H9 (cell line): ENCODE measurements at regions not wholly inside any gene's neighbourhood (a gene's known extent, or its start where the extent isn't known, plus 50 kb on each side); places are given as distances from the start of the nearest gene placed in this dataset.

Source experiments
- DNase-seq: peaks from one replicate; pipeline ENCODE4 v3.0.0-alpha.2; 2017
- H2AFZ ChIP-seq: one replicate; pipeline ENCODE4 v1.6.1; 2013; ENCODE audit warnings: mild to moderate bottlenecking, low read length, control low read depth, moderate library complexity
- H2AK5ac ChIP-seq: 2 replicates; pipeline ENCODE4 v1.6.1; 2013; ENCODE audit warnings: low read length, control low read depth, mixed read lengths; ENCODE audit not compliant: insufficient read length
- H2BK120ac ChIP-seq: one replicate; pipeline ENCODE4 v1.6.1; 2013; ENCODE audit warnings: low read depth, mild to moderate bottlenecking, low read length, control low read depth, inconsistent platforms; ENCODE audit not compliant: poor library complexity, severe bottlenecking
- H2BK12ac ChIP-seq: 2 replicates; pipeline ENCODE4 v1.6.1; 2013; ENCODE audit warnings: low read length, control low read depth, mixed read lengths, low read depth; ENCODE audit not compliant: insufficient read length
- H2BK15ac ChIP-seq: 2 replicates; pipeline ENCODE4 v1.6.1; 2013; ENCODE audit warnings: low read depth, low read length, control low read depth
- H2BK20ac ChIP-seq: one replicate; pipeline ENCODE4 v1.6.1; 2013; ENCODE audit warnings: low read depth, mild to moderate bottlenecking, low read length, control low read depth, inconsistent platforms; ENCODE audit not compliant: poor library complexity, severe bottlenecking
- H2BK5ac ChIP-seq: 2 replicates; pipeline ENCODE4 v1.6.1; 2013; ENCODE audit warnings: low read length, control low read depth, mixed read lengths; ENCODE audit not compliant: insufficient read length
- H3K14ac ChIP-seq: 2 replicates; pipeline ENCODE4 v1.6.1; 2013; ENCODE audit warnings: low read length, control low read depth; ENCODE audit not compliant: insufficient read depth
- H3K18ac ChIP-seq: 2 replicates; pipeline ENCODE4 v1.6.1; 2013; ENCODE audit warnings: low read depth, mild to moderate bottlenecking, mixed read lengths, low read length, control low read depth; ENCODE audit not compliant: insufficient read length
- H3K23ac ChIP-seq: 2 replicates; pipeline ENCODE4 v1.6.1; 2013; ENCODE audit warnings: low read length, control low read depth, mixed read lengths, low read depth; ENCODE audit not compliant: insufficient read length
- H3K23me2 ChIP-seq: 2 replicates; pipeline ENCODE4 v1.6.1; 2013; ENCODE audit warnings: low read depth, mild to moderate bottlenecking, mixed read lengths, low read length, control low read depth; ENCODE audit not compliant: insufficient read length, poor library complexity, severe bottlenecking
- H3K27ac ChIP-seq: 2 replicates; pipeline ENCODE4 v1.5.1; 2013; ENCODE audit warnings: low read length, control low read depth, mixed read lengths, low read depth; ENCODE audit not compliant: insufficient read length
- H3K27me3 ChIP-seq: 2 replicates; pipeline ENCODE4 v1.6.1; 2013; ENCODE audit warnings: low read length, control low read depth, inconsistent platforms; ENCODE audit not compliant: insufficient read depth
- H3K4ac ChIP-seq: 2 replicates; pipeline ENCODE4 v1.6.1; 2013; ENCODE audit warnings: low read depth, mild to moderate bottlenecking, control low read depth, inconsistent platforms, low read length, moderate library complexity
- H3K4me1 ChIP-seq: 2 replicates; pipeline ENCODE4 v1.6.1; 2013; ENCODE audit warnings: low read length, control low read depth, inconsistent platforms; ENCODE audit not compliant: insufficient read depth
- H3K4me2 ChIP-seq: 2 replicates; pipeline ENCODE4 v1.6.1; 2013; ENCODE audit warnings: low read length, control low read depth, mixed read lengths; ENCODE audit not compliant: insufficient read length, insufficient read depth
- H3K56ac ChIP-seq: 2 replicates; pipeline ENCODE4 v1.6.1; 2013; ENCODE audit warnings: low read depth, mild to moderate bottlenecking, mixed read lengths, low read length, control low read depth; ENCODE audit not compliant: insufficient read length
- H3K79me1 ChIP-seq: 2 replicates; pipeline ENCODE4 v1.6.1; 2013; ENCODE audit warnings: low read depth, mild to moderate bottlenecking, moderate library complexity, low read length, control low read depth, inconsistent platforms; ENCODE audit not compliant: insufficient read depth, poor library complexity, severe bottlenecking
- H3K79me2 ChIP-seq: 2 replicates; pipeline ENCODE4 v1.6.1; 2013; ENCODE audit warnings: low read length, control low read depth, inconsistent platforms; ENCODE audit not compliant: insufficient read depth
- H3K9ac ChIP-seq: 2 replicates; pipeline ENCODE4 v1.6.1; 2013; ENCODE audit warnings: low read length, control low read depth, mixed read lengths; ENCODE audit not compliant: insufficient read length; ENCODE audit errors: extremely low read depth
- H3K9me3 ChIP-seq: one replicate; pipeline ENCODE4 v1.6.1; 2013; ENCODE audit warnings: low read depth, low read length, inconsistent platforms; ENCODE audit not compliant: control insufficient read depth
- H3T11ph ChIP-seq: one replicate; pipeline ENCODE4 v1.6.1; 2013; ENCODE audit warnings: mild to moderate bottlenecking, low read length, control low read depth, inconsistent platforms
- H4K20me1 ChIP-seq: one replicate; pipeline ENCODE4 v1.6.1; 2013; ENCODE audit not compliant: control insufficient read depth, insufficient read length, insufficient read depth
- H4K5ac ChIP-seq: 2 replicates; pipeline ENCODE4 v1.6.1; 2013; ENCODE audit warnings: low read depth, mild to moderate bottlenecking, mixed read lengths, low read length, control low read depth; ENCODE audit not compliant: insufficient read length
- H4K8ac ChIP-seq: replicated peaks from 2 replicates; pipeline ENCODE4 v1.6.1; 2013; ENCODE audit warnings: low read length, control low read depth, mixed read lengths, low read depth; ENCODE audit not compliant: insufficient read length
- H4K91ac ChIP-seq: 2 replicates; pipeline ENCODE4 v1.6.1; 2013; ENCODE audit warnings: low read depth, mild to moderate bottlenecking, moderate library complexity, mixed read lengths, low read length, control low read depth; ENCODE audit not compliant: insufficient read length
- H3K27ac Mint-ChIP-seq, 3 experiments: 2 replicates in 2 of 3; 3 replicates in 1 of 3; pipeline ENCODE4 v1.8.0; 2020 to 2021; ENCODE audit warnings: mixed read lengths in 3 of 3, mild to moderate bottlenecking in 1 of 3, moderate library complexity in 1 of 3
- H3K27me3 Mint-ChIP-seq: 2 replicates; pipeline ENCODE4 v1.8.0; 2021; ENCODE audit warnings: low read depth, mild to moderate bottlenecking, moderate library complexity, mixed read lengths
- H3K36me3 Mint-ChIP-seq, 3 experiments: 2 replicates in 2 of 3; 3 replicates in 1 of 3; pipeline ENCODE4 v1.8.0; 2020 to 2021; ENCODE audit warnings: low read depth in 3 of 3, mixed read lengths in 3 of 3; ENCODE audit not compliant: insufficient read depth in 1 of 3
- H3K4me1 Mint-ChIP-seq, 2 experiments: 2 replicates each; pipeline ENCODE4 v1.8.0; 2020; ENCODE audit warnings: mixed read lengths in 2 of 2
- H3K4me3 Mint-ChIP-seq, 2 experiments: 2 replicates in 1 of 2; 3 replicates in 1 of 2; pipeline ENCODE4 v1.8.0; 2020 to 2021; ENCODE audit warnings: mild to moderate bottlenecking in 2 of 2, mixed read lengths in 2 of 2, moderate library complexity in 1 of 2
- H3K9me3 Mint-ChIP-seq, 2 experiments: 2 replicates in 1 of 2; 3 replicates in 1 of 2; pipeline ENCODE4 v1.8.0; 2020; ENCODE audit warnings: mild to moderate bottlenecking in 2 of 2, mixed read lengths in 2 of 2, moderate library complexity in 1 of 2
- CTCF ChIP-seq: fragments of 200-600 bp; sonication (generic); conservative IDR thresholded peaks from 3 replicates; pipeline ENCODE4 v1.8.0; 2021; ENCODE audit warnings: antibody characterized with exemption, mild to moderate bottlenecking
- WGBS: extraction: QIAGEN DNeasy Blood & Tissue Kit; methylation state at CpG from one replicate; pipeline ENCODE4 v1.1.7; 2013; ENCODE audit warnings: missing lambda C conversion rate, low lambda C conversion rate, mixed read lengths; ENCODE audit not compliant: insufficient read length; ENCODE audit errors: extremely low coverage; 5-methylcytosine and 5-hydroxymethylcytosine counted together

GRCh38 chr10:63806330-63806729 is 285.1 kb downstream of the REEP3 start:
- Histone ChIP-seq H3K56ac (no peak overlapping the region), H3K79me2 (no peaks in the 10 kb centered on the region), H3K18ac (no peak overlapping the region), H3K4ac (no peak overlapping the region), H4K91ac (no peak overlapping the region), H3K14ac (no peak overlapping the region), H2BK15ac (no peak overlapping the region), H3K9me3 (no peaks in the 10 kb centered on the region), H3K79me1 (no peaks in the 10 kb centered on the region), H2AK5ac (no peak overlapping the region), H3T11ph (no peak overlapping the region), H4K5ac (no peak overlapping the region), H3K4me2 (no peak overlapping the region), H4K8ac (no peak overlapping the region), H2BK20ac (no peak overlapping the region), H4K20me1 (no peaks in the 10 kb centered on the region), H3K4me1 (no peaks in the 10 kb centered on the region), H3K23me2 (no peaks in the 10 kb centered on the region), H2AFZ (no peak overlapping the region), H2BK120ac (no peak overlapping the region), H2BK5ac (no peak overlapping the region), H3K9ac (no peak overlapping the region), H3K23ac (no peak overlapping the region), H2BK12ac (no peak overlapping the region), H3K27me3 (no peaks in the 10 kb centered on the region), H3K27ac (no peak overlapping the region)
- no peak for TF ChIP-seq CTCF
- Mint-ChIP-seq H3K4me3 (no peak overlapping the region), H3K27me3 (no peaks in the 10 kb centered on the region), H3K27ac (no peak overlapping the region), H3K4me1 (no peaks in the 10 kb centered on the region), H3K9me3 (peaks cover 27 to 29% of the 10 kb centered on the region in 2 experiments; a peak in 4 of 5 replicates), H3K36me3 (peaks cover 0 to 21% (median 3%) of the 10 kb centered on the region in 3 experiments; a peak in 3 of 7 replicates)
- WGBS, result no CpG with 5 or more reads among the region's 2 CpGs
- no peak for DNase-seq
